ENCODE measurements at regions not wholly inside any gene's neighbourhood (a gene's known extent, or its start where the extent isn't known, plus 50 kb on each side); places are given as distances from the start of the nearest gene placed in this dataset.
A peak's percentile ranks its signal among the peaks of the same experiment; 100 is the strongest.

DNA sequence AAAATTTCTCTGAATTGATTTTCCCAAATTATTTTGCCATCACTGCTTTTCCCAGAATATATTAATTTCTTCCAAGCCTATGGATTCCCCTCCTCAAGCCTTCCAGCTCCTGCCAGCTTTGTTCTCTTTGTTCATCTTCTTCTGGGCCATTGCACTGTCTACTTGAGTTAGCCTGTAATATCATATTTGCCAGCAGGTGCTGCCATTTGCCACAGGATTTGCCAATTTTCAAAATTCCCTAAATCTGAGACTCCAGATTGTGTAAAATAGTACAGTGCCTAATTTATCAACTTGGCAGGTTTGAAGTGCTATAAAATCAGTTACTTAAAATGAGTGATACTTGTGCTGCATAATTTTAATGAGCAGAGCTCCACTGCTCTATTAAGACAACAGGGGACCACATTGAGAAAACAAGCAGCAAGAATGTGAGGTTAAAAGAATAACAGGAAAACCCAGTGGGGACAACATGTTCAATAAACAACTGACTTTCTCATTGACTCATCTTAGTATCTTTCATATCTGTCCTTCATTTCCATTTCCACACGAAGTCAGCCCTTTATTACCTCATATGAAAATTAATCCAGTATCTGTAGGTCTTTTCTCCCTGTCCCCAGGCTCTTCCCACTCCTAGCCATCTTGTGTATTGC lies 84.6 kb upstream of the CCDC196 start:
- no peak overlapping the region for H3K4me3 ChIP-seq (replicated peaks in 1 of 4; ENCODE audit: control extremely low read depth in 1 of 4, insufficient read depth in 1 of 4, low read depth in 3 of 4, low read length in 4 of 4)
- H3K4me1 ChIP-seq (ENCODE audit: control insufficient read depth, extremely low read depth, insufficient read depth, low read length): no peaks in the 10 kb centered on the region
- no peaks in the 10 kb centered on the region for H3K79me2 ChIP-seq (ENCODE audit: control insufficient read depth, insufficient read depth, low read length)
- DNase-seq (ENCODE audit: low read depth in 2 of 2): peak; percentile 4
- H3K9me3 ChIP-seq (ENCODE audit: control insufficient read depth, insufficient read depth, low read depth, low read length): no peaks in the 10 kb centered on the region
- H3K36me3 ChIP-seq (ENCODE audit: control insufficient read depth, insufficient read depth, low read length): no peaks in the 10 kb centered on the region
- TF ChIP-seq CTCF (conservative IDR thresholded peaks at IDR 0.05 in 1 of 2, IDR thresholded peaks at IDR 0.05 in 1 of 2; ENCODE audit: low read depth in 1 of 2, low read length in 2 of 2): peak; percentile 26 to 32
- TF ChIP-seq EZH2 (IDR thresholded peaks at IDR 0.05; ENCODE audit: low read length, missing control alignments): no peak
- no peaks in the 10 kb centered on the region for H3K27me3 ChIP-seq (ENCODE audit: control insufficient read depth, insufficient read depth, low read length)
- no peak overlapping the region for H3K27ac ChIP-seq (ENCODE audit: insufficient read depth, low read length)
- no peak overlapping the region for H2AFZ ChIP-seq (ENCODE audit: low read length)
- no peaks in the 10 kb centered on the region for H4K20me1 ChIP-seq (ENCODE audit: control insufficient read depth, extremely low read depth, insufficient read depth, low read length)
- no peak overlapping the region for H3K4me2 ChIP-seq (ENCODE audit: extremely low read depth, insufficient read depth, low read length)
- no peak overlapping the region for H3K9ac ChIP-seq (ENCODE audit: insufficient read depth, low read length)

GRCh38 chr14:66403183-66403582 lies 83.0 kb upstream of the CCDC196 start:
- DNase-seq (ENCODE audit: low read depth in 2 of 2): peak; percentile 25 to 26
- Histone ChIP-seq H3K4me3 (replicated peaks in 1 of 4; ENCODE audit: control extremely low read depth in 1 of 4, insufficient read depth in 1 of 4, low read depth in 3 of 4, low read length in 4 of 4) (no peak overlapping the region), H3K4me1 (ENCODE audit: control insufficient read depth, extremely low read depth, insufficient read depth, low read length) (no peaks in the 10 kb centered on the region), H3K27me3 (ENCODE audit: control insufficient read depth, insufficient read depth, low read length) (no peaks in the 10 kb centered on the region), H3K9me3 (ENCODE audit: control insufficient read depth, insufficient read depth, low read depth, low read length) (no peaks in the 10 kb centered on the region), H4K20me1 (ENCODE audit: control insufficient read depth, extremely low read depth, insufficient read depth, low read length) (no peaks in the 10 kb centered on the region), H2AFZ (ENCODE audit: low read length) (no peak overlapping the region), H3K36me3 (ENCODE audit: control insufficient read depth, insufficient read depth, low read length) (no peaks in the 10 kb centered on the region), H3K9ac (ENCODE audit: insufficient read depth, low read length) (no peak overlapping the region), H3K4me2 (ENCODE audit: extremely low read depth, insufficient read depth, low read length) (no peak overlapping the region), H3K27ac (ENCODE audit: insufficient read depth, low read length) (no peak overlapping the region), H3K79me2 (ENCODE audit: control insufficient read depth, insufficient read depth, low read length) (no peaks in the 10 kb centered on the region)
- TF ChIP-seq EZH2 (IDR thresholded peaks at IDR 0.05; ENCODE audit: low read length, missing control alignments) (no peak), CTCF (conservative IDR thresholded peaks at IDR 0.05 in 1 of 2, IDR thresholded peaks at IDR 0.05 in 1 of 2; ENCODE audit: low read depth in 1 of 2, low read length in 2 of 2) (peak; percentile 35 to 41)

- Histone ChIP-seq H3K79me2 (ENCODE audit: control insufficient read depth, insufficient read depth, low read length) (no peaks in the 10 kb centered on the region), H3K4me1 (ENCODE audit: control insufficient read depth, extremely low read depth, insufficient read depth, low read length) (no peaks in the 10 kb centered on the region), H3K4me2 (ENCODE audit: extremely low read depth, insufficient read depth, low read length) (no peak overlapping the region), H3K36me3 (ENCODE audit: control insufficient read depth, insufficient read depth, low read length) (no peaks in the 10 kb centered on the region), H3K4me3 (replicated peaks in 1 of 4; ENCODE audit: control extremely low read depth in 1 of 4, insufficient read depth in 1 of 4, low read depth in 3 of 4, low read length in 4 of 4) (no peak overlapping the region), H2AFZ (ENCODE audit: low read length) (no peak overlapping the region), H3K27me3 (ENCODE audit: control insufficient read depth, insufficient read depth, low read length) (no peaks in the 10 kb centered on the region), H4K20me1 (ENCODE audit: control insufficient read depth, extremely low read depth, insufficient read depth, low read length) (no peaks in the 10 kb centered on the region), H3K9me3 (ENCODE audit: control insufficient read depth, insufficient read depth, low read depth, low read length) (no peaks in the 10 kb centered on the region), H3K27ac (ENCODE audit: insufficient read depth, low read length) (no peak overlapping the region), H3K9ac (ENCODE audit: insufficient read depth, low read length) (no peak overlapping the region)
- no peak for TF ChIP-seq EZH2 (IDR thresholded peaks at IDR 0.05; ENCODE audit: low read length, missing control alignments)
- TF ChIP-seq CTCF (conservative IDR thresholded peaks at IDR 0.05 in 1 of 2, IDR thresholded peaks at IDR 0.05 in 1 of 2; ENCODE audit: low read depth in 1 of 2, low read length in 2 of 2): no peak
- DNase-seq (ENCODE audit: low read depth in 2 of 2): no peak
Observed at GRCh38 chr14:66404051-66404545, 82.1 kb upstream of the CCDC196 start.

All from fibroblast of lung (primary cell).